GM12892 (cell line): ENCODE measurements at regions not wholly inside any gene's neighbourhood (a gene's known extent, or its start where the extent isn't known, plus 50 kb on each side); places are given as distances from the start of the nearest gene placed in this dataset.
"Not testable (repeated sequence)": the region's sequence is repeated elsewhere in the genome, so short reads cannot be mapped to it uniquely, and the experiment has no call there.

Experiments used
- DNase-seq: peaks from one replicate; pipeline ENCODE4 v3.0.0; 2011; ENCODE audit not compliant: insufficient read length
- FAIRE-seq: peaks from 2 replicates; lab custom pipeline; 2011; peaks lifted over from hg19 to GRCh38; lab: Jason Lieb, UNC
- POLR2A ChIP-seq: IDR thresholded peaks from 2 replicates; pipeline ENCODE4 v1.6.1; 2011; ENCODE audit warnings: low read depth, low read length, control low read depth
- POLR2AphosphoS5 ChIP-seq: IDR thresholded peaks from 2 replicates; pipeline ENCODE4 v1.6.1; 2011; ENCODE audit warnings: low read depth, low read length, control low read depth
- TAF1 ChIP-seq: IDR thresholded peaks from 2 replicates; pipeline ENCODE4 v1.6.1; 2011; ENCODE audit warnings: low read depth, mild to moderate bottlenecking, control low read depth, low read length, borderline replicate concordance

DNA sequence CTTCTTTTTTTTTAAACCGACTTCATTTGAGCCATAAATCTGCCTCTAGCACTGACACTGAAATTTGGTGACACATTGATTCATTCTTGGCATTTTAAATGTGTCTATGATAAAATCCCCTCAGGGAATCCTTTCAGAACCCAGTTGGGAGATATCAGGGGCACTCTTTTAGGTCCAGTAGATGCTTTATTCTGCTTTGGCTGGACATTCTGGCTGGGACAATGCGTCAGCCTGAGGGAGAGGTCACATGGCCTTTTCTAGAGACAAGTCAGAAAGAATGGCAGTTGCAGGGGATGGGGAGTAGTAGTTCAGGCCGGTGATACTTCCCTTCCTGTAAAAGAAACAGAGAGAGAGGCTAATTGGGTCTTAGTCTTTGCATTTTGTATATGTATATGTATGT is 63.1 kb downstream of the TRIM43 start:
- not testable (repeated sequence) for FAIRE-seq, DNase-seq

DNA sequence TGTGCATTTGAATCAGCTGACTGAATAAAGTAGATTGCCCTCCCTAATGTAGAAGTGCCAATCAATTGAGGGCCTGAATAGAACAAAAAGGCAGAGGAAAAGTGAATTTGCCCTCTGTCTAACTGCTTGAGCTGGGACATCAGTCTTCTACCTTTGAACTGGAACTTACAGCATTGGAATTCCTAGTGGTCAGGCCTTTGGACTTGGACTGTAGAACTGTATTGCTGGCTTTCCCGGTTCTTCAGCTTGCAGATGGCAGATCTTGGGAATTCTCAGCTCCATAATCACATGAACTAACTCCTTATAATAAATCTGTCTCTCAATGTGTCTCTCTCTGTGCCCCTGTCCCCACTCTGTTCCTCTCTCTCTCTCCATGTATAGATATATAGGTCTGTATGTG is 64.8 kb downstream of the TRIM43 start:
- DNase-seq, FAIRE-seq: not testable (repeated sequence)

DNA sequence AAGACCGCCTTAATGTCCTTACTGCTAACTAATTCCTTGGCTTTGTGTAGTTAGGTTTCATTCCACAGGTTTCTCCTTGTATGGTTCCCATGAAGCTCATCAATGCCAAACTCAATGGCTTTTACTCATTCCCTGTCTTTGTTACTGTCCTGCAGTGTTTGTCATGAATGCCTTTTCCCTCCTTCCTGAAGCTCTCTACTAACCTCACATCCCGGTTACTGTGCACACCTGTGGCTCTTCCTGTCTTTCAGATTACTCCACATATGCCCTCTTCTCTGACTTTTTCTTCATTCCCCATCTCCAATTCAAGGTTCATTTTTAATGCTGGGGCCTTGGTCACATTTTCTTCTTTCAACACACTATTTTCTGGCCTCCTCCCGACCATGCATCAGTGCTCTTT is 66.1 kb downstream of the TRIM43 start:
- FAIRE-seq, DNase-seq: not testable (repeated sequence)

DNA sequence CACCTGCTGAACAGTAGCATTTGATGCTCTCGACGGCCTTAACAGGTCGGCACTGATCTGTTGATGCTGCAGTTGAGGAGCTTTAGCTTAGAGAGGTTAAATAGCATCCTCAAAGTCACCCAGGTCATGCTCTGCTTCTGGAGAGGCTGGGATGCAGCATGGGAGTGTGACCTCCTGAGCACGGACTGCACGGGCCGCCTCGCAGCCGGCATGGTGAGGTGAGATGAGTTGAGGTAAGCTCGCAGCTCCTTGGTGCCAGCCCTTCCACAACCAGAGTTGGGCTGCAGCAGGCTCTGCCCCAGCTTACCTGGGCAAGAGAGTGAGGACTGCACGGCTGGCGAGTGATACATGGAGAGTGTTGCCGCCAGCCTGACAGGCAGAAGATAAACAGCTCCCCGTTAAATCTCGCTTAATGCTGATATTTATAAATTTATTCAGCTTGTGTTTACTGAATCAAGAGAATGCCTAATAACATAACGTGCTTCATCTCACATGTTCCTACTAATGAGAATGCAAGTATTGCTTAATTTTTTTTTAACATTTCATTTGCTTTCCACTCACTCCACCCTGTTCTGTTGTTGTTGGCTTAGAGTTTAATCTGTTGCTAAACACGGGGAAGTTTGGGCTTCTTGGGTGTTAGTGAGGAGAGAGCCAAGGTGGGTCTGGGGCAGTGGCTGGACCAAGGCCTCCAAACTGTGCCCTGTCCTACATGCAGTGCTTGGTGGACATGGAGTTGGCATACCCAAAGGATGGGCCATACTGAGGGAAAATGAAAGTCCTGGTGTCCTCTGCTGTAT is 69.2 kb downstream of the TRIM43 start:
- not testable (repeated sequence) for DNase-seq, FAIRE-seq

DNA sequence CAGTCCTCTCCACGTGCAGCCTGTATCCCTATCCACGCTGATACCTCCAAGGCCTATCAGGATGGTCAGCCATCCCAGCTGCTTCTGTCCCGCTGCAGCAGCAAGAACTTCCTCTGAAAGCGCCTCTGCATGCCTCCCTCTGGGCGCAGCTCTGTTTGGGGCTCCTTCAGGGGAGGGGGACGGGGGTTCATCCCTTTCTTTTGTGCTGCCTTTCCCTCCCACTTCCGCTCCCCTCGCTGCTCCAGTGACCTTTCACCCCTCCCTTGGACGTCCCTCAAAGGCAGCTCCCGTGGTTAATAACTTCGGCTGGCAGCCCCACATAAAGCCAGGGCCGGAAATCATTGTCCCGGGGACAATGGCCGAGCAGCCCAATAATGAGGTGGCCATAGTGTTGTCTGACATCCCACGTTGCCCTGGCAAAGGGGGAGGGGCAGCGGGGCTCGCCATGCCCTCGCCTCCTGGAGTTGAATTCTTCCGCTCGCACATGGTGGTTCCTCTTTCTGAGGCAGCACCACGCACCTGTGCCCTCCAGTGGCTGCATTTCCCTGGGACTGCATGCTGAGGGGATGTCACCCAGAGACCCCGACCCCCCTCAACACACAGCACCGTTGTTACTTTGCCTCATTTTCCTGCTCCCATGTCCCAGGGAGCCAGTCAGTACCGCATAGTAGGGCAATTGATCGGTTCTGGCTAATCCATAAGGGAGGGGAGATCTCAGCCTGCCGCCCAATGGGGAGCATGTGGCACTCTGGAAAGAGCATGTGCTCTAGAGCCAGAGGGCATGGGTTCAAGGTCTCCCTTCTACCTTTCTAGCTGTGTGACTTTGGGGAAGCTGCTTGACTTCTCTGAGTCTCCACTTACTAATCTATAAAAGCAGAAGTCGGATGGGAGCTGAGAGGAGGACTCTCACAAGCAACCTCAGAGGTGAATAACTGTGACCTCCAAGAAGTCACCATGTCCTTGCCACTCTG is 72.0 kb downstream of the TRIM43 start:
- DNase-seq, FAIRE-seq: not testable (repeated sequence)

DNA sequence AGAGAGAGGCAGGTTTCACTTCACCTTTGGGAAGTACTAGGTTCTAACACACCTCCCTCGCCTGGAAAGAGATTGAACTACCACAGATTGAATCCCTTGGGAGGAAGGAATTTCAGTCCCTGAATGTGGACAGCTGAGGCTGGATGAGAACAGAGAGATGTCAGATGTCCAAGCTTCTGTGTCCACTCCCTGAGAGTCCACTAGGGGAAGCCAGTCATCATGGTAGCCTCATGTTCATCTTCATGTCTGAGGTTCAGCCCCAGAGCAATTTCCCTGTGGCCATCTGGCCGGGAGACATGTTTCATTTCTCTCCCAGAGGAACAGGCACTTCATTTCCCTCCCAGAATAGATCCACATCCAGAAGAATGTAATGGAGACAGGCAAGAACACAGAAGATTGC is 74.8 kb downstream of the TRIM43 start:
- DNase-seq, FAIRE-seq: not testable (repeated sequence)

DNA sequence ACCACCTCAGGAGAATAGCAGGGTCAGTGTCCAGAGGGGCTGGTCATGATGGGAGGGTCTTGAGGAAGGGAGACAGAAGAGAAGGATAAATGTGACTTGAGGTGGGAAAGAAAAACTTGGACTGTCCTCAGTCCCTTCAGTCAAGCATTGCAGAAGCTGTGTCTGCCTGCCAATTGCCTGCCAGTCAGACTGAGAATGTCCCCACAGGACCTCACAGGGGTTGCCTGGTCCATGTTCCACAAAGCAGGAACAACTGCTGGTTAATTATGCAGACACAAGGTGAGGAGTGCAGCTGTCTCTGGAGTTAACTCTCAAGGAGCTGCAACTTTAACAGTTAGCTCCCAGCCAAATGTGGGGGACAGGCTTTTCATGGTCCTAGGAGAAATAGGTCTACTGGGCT is 75.7 kb downstream of the TRIM43 start:
- FAIRE-seq (no peak), DNase-seq (no peak)
- no peak for TF ChIP-seq TAF1
- no peak for TF ChIP-seq POLR2AphosphoS5
- TF ChIP-seq POLR2A: no peak

DNA sequence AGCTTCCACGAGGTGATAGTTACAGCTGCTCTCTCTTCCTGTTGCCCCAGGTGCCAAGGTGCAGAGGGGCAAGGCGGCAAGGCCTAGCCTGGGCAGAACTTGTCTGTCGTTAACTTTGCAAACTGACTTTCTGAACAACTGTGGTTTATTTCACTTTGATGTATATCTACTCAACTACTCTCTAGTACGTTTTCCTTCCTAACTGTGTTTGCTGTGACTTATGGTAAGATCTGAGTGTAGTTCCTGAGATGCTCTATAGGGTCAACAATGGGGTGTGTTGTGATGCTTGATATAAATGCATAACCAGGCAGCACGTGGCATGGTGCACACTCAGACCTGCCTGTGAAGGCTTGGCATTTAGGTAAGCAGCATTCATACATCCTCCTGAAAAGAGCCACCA is 77.1 kb downstream of the TRIM43 start:
- not testable (repeated sequence) for DNase-seq, FAIRE-seq

DNA sequence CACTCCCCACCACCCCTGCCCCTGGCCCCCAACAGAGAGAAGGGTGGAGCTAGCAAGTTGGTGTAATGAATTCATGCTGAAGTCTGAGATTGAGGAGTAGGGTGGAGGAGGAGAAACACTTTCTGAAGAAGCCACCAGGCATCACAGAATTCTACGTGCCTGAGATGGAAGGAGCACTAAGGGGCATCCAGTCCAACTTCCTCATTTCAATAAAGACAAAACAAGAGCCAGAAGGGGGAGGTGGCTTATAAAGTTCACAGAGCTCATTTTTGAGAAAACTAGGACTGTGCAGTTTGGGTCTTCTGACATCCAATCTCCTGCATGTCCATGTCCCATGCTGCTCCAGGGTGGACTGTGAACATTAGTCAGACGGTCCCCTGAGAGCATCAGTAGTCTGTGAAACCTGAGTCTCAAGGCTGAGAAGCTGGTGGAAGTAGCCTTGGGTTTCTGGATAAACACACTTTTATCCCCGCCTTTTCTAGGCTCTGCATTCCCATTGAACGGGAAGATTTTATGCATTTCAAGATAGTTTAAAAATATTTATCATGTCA is 77.7 kb downstream of the TRIM43 start:
- TF ChIP-seq TAF1 (no peak), POLR2A (no peak), POLR2AphosphoS5 (no peak)
- no peak for FAIRE-seq
- no peak for DNase-seq

DNA sequence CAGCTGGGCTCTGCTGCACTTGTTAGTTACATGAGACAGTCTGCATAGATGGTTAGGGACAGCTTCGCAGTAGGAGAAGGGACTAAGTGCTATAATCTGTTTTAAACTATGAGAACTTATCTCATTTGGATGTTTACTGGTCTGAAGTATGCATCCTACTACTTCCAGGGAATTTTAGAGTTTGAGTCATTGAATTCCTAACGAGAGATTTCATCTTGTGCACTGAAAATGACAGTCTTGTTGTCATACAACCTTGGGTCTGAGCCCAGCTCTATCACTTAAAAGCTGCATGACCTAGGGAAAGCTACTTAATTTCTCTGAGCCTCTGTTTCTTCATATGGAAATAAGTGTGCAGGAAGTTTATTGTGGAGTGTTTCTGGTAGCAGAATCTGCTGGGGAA is 78.4 kb downstream of the TRIM43 start:
- no peak for FAIRE-seq
- no peak for DNase-seq

DNA sequence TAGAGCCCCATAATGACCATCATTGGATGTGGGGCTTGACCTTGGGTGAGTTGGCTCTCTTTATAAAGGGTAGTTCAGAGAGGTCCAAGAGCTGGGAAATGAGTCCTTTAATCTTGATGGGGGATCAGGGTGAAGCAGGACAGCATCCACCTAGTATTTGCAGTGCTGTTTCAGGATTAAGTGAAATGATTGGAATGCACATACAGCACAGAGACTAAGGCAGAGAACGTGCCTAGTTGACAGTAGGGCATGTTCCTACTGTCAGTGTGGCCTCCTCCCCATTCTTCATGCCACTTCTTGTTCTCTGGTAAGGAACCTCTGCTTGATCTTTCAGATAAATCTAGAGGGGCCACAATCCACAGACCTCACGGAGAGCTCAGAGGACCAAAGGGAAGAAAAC is 78.9 kb downstream of the TRIM43 start:
- FAIRE-seq (no peak), DNase-seq (no peak)

More for the DNA sequence above, 78.4 kb downstream of the TRIM43 start:
- TF ChIP-seq TAF1 (no peak), POLR2AphosphoS5 (no peak), POLR2A (no peak)

DNA sequence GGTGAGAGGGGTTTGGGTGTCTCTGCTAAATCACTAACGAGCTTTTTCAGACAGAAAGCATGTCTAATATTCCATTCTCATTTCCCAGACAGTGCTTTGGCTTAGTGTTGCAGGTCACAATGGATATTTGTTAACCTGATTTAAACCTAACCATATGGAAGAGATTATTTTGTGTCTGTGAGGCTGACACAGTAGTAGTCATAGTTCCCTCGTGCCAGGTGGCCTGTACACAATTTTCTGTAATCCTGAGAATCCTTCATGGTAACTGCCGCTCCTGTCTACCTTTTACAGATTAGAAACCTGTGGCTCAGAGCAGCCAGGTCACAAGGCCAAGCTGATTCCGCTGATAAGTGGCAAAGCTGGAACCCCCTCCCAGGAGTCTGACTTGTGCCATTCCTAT is 79.4 kb downstream of the TRIM43 start:
- DNase-seq, FAIRE-seq: not testable (repeated sequence)

More for the DNA sequence above, 78.9 kb downstream of the TRIM43 start:
- TF ChIP-seq TAF1 (no peak), POLR2A (no peak), POLR2AphosphoS5 (no peak)

DNA sequence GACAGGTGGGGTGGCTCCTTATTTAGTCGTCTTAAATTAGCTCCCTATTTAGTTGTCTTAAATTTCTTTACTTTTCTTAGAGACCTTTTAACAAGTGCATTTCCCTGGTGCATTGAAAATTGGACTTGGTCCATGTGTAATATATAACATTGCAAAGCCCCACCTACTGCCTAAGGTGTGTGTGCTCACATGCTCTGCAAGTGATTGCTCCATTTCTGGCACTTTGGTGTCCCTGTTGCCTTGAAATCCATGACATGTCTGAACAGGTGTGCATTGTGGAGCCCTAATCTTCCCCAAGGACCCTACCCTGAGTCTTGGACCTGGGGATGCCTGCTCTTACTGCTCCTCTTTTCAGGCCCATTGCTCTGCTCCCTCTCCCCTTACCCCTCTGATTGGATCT is 80.2 kb downstream of the TRIM43 start:
- FAIRE-seq, DNase-seq: not testable (repeated sequence)

DNA sequence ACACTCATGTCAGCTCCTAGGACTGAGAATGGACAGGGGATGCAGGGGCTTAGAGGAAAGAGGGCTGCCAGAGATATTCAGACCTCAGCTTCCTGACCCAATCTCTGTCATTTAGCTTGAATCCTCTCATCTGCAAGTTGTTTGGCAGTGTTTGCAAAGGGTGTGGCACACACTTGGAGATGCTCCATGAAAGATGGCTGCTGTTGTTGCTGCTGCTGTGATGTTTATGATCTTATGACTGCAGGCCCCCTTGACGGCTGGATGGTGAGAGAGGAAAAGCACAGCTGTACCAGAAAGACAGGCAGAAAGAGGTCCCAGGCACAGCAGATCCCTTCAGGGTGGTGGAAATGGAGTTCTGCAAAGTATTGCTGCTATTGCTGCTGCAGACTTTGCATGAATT is 80.7 kb downstream of the TRIM43 start:
- not testable (repeated sequence) for FAIRE-seq, DNase-seq
